ENCODE measurements at regions not wholly inside any gene's neighbourhood (a gene's known extent, or its start where the extent isn't known, plus 50 kb on each side); places are given as distances from the start of the nearest gene placed in this dataset.
A peak's percentile ranks its signal among the peaks of the same experiment; 100 is the strongest.

DNA sequence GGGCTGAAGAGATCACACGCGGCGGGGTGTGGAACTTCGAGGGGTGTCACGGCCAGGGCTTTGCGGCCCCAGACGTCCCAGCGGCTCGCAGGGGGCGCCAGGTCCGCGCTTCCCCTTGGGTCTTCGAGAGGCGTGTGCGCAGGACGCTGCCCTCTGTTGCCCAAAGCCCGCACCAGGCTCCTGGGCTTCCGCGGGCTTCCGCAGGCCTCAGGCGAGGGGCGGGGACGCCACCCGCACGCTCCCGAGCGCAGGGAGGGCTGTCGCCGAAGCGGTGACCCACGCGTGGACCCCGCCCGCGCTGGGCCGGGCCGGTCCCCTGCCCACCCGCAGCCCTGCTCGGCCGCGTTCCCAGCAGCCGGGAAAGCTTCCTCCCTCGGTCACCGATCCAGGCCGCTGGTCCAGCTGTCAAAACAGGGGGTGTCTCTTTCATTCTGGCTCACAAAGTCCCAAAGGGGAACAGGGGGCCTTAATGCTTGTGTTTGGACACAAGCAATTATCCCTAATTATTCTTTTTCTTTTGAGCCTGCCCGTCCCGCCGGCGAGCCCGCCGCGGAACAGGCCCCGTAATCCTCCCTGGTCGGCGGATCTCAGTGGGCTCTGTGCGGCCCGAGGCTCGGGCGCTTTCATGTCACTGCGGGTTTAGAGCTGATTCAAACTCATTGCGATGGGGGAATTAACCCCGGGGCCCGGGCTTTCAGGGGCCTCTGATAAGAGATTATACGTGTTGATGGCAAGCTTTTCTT lies 60.6 kb downstream of the TMEM174 start:
- H3K36me3 ChIP-seq (ENCODE audit: control insufficient read depth in 2 of 2, extremely low read depth in 1 of 2, insufficient read depth in 2 of 2, low read length in 2 of 2): no peaks in the 10 kb centered on the region
- peaks cover 67 to 97% of the 10 kb centered on the region in 2 experiments for H3K27me3 ChIP-seq (ENCODE audit: control insufficient read depth in 2 of 2, insufficient read depth in 2 of 2, low read length in 2 of 2)
- peak overlapping the region; percentile 0 for H2AFZ ChIP-seq (ENCODE audit: low read depth, low read length)
- dilution Hi-C loops (cut with MboI; ENCODE audit: extremely low pct_ligation_motif_present, low sequenced_read_pairs): no loop called here
- no peak for FAIRE-seq
- H3K9ac ChIP-seq (replicated peaks; ENCODE audit: extremely low read depth, insufficient read depth, low read length): no peak overlapping the region
- peak overlapping the region; percentile 23 for H3K4me2 ChIP-seq (ENCODE audit: insufficient read depth, low read length)
- POLR2A ChIA-PET: no interaction called here
- H3K27ac ChIP-seq (ENCODE audit: insufficient read depth, low read depth, low read length): no peak overlapping the region
- BruUV-seq (replicated peaks): no TSS peak
- peak overlapping the region in 1 of 3 experiments; percentile 1 for H3K4me3 ChIP-seq (replicated peaks in 1 of 3; ENCODE audit: insufficient read depth in 1 of 3, low read depth in 1 of 3, low read length in 3 of 3)
- peak; percentile 17 for DNase-seq (ENCODE audit: low read depth, low spot score)
- intact Hi-C loops (cut with micrococcal nuclease): loop anchor here (5.0 kb wide), 1 partner anchor 64 kb away; no protein-coding TSS in a partner anchor
- H3K4me1 ChIP-seq (ENCODE audit: control insufficient read depth, extremely low read depth, insufficient read depth, low read length): peaks cover 5% of the 10 kb centered on the region
- no peaks in the 10 kb centered on the region for H3K9me1 ChIP-seq (replicated peaks; ENCODE audit: control insufficient read depth, extremely low read depth, insufficient read depth, low read length)
- CTCF ChIA-PET: interaction anchor here (1.0 to 1.4 kb wide), 4 partner anchors 15 to 218 kb away, joined by 3 to 8 read pairs (median 3); no protein-coding TSS in a partner anchor
- no peaks in the 10 kb centered on the region for H3K79me2 ChIP-seq (ENCODE audit: control insufficient read depth, insufficient read depth, low read length)
- no peaks in the 10 kb centered on the region for H4K20me1 ChIP-seq (replicated peaks; ENCODE audit: control insufficient read depth, extremely low read depth, insufficient read depth, low read length)
- no peak for TF ChIP-seq GATA2 (IDR thresholded peaks at IDR 0.05; ENCODE audit: insufficient read depth, insufficient read length, low read depth, low read length)
- TF ChIP-seq EZH2 (IDR thresholded peaks at IDR 0.05; ENCODE audit: borderline replicate concordance, low read depth, low read length, severe bottlenecking): peak; percentile 92
- TF ChIP-seq, protein P1, sequence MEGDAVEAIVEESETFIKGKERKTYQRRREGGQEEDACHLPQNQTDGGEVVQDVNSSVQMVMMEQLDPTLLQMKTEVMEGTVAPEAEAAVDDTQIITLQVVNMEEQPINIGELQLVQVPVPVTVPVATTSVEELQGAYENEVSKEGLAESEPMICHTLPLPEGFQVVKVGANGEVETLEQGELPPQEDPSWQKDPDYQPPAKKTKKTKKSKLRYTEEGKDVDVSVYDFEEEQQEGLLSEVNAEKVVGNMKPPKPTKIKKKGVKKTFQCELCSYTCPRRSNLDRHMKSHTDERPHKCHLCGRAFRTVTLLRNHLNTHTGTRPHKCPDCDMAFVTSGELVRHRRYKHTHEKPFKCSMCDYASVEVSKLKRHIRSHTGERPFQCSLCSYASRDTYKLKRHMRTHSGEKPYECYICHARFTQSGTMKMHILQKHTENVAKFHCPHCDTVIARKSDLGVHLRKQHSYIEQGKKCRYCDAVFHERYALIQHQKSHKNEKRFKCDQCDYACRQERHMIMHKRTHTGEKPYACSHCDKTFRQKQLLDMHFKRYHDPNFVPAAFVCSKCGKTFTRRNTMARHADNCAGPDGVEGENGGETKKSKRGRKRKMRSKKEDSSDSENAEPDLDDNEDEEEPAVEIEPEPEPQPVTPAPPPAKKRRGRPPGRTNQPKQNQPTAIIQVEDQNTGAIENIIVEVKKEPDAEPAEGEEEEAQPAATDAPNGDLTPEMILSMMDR (IDR thresholded peaks at IDR 0.05; ENCODE audit: extremely low read depth in 1 of 2, insufficient read depth in 1 of 2, low read depth in 1 of 2, low read length in 2 of 2): peak in 1 of 2 donors; percentile 9
- no peaks in the 10 kb centered on the region for H3K9me3 ChIP-seq (replicated peaks; ENCODE audit: control insufficient read depth, insufficient read depth, low read length)

DNA sequence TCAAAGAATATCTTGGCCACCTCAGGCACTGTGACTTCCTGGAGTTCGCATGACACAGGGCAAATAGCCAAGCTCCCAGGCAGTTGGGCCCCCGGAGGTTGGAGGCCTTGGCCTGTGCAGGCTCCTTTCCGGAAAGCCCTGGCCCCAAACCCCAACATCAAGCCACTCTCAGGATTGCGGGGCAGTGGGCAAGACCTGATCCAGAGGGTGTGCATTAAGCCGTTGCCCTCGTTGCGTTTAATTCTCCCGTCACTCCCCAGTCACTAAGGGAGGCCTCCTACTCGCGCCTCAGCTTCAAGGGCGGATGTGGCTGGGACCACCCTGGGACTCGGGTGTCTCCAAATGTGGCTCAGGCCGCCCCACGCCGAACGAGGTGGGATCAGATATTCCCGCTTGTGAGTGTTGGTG lies 60.1 kb downstream of the TMEM174 start:
- Histone ChIP-seq H3K4me3 (replicated peaks in 1 of 3; ENCODE audit: insufficient read depth in 1 of 3, low read depth in 1 of 3, low read length in 3 of 3) (no peak overlapping the region), H3K36me3 (ENCODE audit: control insufficient read depth in 2 of 2, extremely low read depth in 1 of 2, insufficient read depth in 2 of 2, low read length in 2 of 2) (no peaks in the 10 kb centered on the region), H3K9me3 (replicated peaks; ENCODE audit: control insufficient read depth, insufficient read depth, low read length) (no peaks in the 10 kb centered on the region), H3K9ac (replicated peaks; ENCODE audit: extremely low read depth, insufficient read depth, low read length) (no peak overlapping the region), H4K20me1 (replicated peaks; ENCODE audit: control insufficient read depth, extremely low read depth, insufficient read depth, low read length) (no peaks in the 10 kb centered on the region), H3K4me2 (ENCODE audit: insufficient read depth, low read length) (no peak overlapping the region), H3K4me1 (ENCODE audit: control insufficient read depth, extremely low read depth, insufficient read depth, low read length) (peaks cover 5% of the 10 kb centered on the region), H3K79me2 (ENCODE audit: control insufficient read depth, insufficient read depth, low read length) (no peaks in the 10 kb centered on the region), H3K27me3 (ENCODE audit: control insufficient read depth in 2 of 2, insufficient read depth in 2 of 2, low read length in 2 of 2) (peaks cover 67 to 97% of the 10 kb centered on the region in 2 experiments), H3K27ac (ENCODE audit: insufficient read depth, low read depth, low read length) (no peak overlapping the region), H3K9me1 (replicated peaks; ENCODE audit: control insufficient read depth, extremely low read depth, insufficient read depth, low read length) (no peaks in the 10 kb centered on the region), H2AFZ (ENCODE audit: low read depth, low read length) (no peak overlapping the region)
- dilution Hi-C loops (cut with MboI; ENCODE audit: extremely low pct_ligation_motif_present, low sequenced_read_pairs): no loop called here
- ChIA-PET CTCF (interaction anchor here (1.0 to 1.7 kb wide), 6 partner anchors 15 to 221 kb away, joined by 3 to 8 read pairs (median 3); no protein-coding TSS in a partner anchor), POLR2A (no interaction called here)
- no TSS peak for BruUV-seq (replicated peaks)
- FAIRE-seq (no peak), DNase-seq (ENCODE audit: low read depth, low spot score) (no peak)
- intact Hi-C loops (cut with micrococcal nuclease): loop anchor here (5.0 kb wide), 1 partner anchor 64 kb away; no protein-coding TSS in a partner anchor
- TF ChIP-seq EZH2 (IDR thresholded peaks at IDR 0.05; ENCODE audit: borderline replicate concordance, low read depth, low read length, severe bottlenecking) (no peak), POLR2AphosphoS5 (IDR thresholded peaks at IDR 0.05; ENCODE audit: insufficient read depth, low read depth, low read length) (no peak), POLR2A (IDR thresholded peaks at IDR 0.05; ENCODE audit: low read depth, low read length) (no peak), JUN (IDR thresholded peaks at IDR 0.05; ENCODE audit: borderline replicate concordance, insufficient read depth, insufficient read length, low read depth) (no peak), MYC (IDR thresholded peaks at IDR 0.05; ENCODE audit: low read depth, low read length) (no peak)
- TF ChIP-seq, protein P2, sequence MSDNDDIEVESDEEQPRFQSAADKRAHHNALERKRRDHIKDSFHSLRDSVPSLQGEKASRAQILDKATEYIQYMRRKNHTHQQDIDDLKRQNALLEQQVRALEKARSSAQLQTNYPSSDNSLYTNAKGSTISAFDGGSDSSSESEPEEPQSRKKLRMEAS (IDR thresholded peaks at IDR 0.05; ENCODE audit: insufficient read depth, insufficient read length): no peak
